Fibroblast of mammary gland (primary cell): ENCODE measurements at regions not wholly inside any gene's neighbourhood (a gene's known extent, or its start where the extent isn't known, plus 50 kb on each side); places are given as distances from the start of the nearest gene placed in this dataset.

Experiments used
- DNase-seq: peaks from one replicate; pipeline ENCODE4 v3.0.0-alpha.2; 2010; ENCODE audit warnings: low read depth
- H3K4me3 ChIP-seq: 2 replicates; pipeline ENCODE4 v1.5.1; 2011; ENCODE audit warnings: low read depth, mild to moderate bottlenecking, low read length, moderate library complexity; ENCODE audit not compliant: control insufficient read depth
- TF ChIP-seq, protein P1 (sequence below): conservative IDR thresholded peaks from 2 replicates; pipeline ENCODE4 v1.5.1; 2011; ENCODE audit warnings: low read depth, low read length, inconsistent platforms; ENCODE audit not compliant: control insufficient read depth, insufficient read depth

- DNase-seq = no peak
- TF ChIP-seq, protein P1, sequence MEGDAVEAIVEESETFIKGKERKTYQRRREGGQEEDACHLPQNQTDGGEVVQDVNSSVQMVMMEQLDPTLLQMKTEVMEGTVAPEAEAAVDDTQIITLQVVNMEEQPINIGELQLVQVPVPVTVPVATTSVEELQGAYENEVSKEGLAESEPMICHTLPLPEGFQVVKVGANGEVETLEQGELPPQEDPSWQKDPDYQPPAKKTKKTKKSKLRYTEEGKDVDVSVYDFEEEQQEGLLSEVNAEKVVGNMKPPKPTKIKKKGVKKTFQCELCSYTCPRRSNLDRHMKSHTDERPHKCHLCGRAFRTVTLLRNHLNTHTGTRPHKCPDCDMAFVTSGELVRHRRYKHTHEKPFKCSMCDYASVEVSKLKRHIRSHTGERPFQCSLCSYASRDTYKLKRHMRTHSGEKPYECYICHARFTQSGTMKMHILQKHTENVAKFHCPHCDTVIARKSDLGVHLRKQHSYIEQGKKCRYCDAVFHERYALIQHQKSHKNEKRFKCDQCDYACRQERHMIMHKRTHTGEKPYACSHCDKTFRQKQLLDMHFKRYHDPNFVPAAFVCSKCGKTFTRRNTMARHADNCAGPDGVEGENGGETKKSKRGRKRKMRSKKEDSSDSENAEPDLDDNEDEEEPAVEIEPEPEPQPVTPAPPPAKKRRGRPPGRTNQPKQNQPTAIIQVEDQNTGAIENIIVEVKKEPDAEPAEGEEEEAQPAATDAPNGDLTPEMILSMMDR = no peak
- H3K4me3 ChIP-seq = no peak overlapping the region
These were observed 379.7 kb upstream of the MANEA start for GRCh38 chr6:95197590-95197989.

DNA sequence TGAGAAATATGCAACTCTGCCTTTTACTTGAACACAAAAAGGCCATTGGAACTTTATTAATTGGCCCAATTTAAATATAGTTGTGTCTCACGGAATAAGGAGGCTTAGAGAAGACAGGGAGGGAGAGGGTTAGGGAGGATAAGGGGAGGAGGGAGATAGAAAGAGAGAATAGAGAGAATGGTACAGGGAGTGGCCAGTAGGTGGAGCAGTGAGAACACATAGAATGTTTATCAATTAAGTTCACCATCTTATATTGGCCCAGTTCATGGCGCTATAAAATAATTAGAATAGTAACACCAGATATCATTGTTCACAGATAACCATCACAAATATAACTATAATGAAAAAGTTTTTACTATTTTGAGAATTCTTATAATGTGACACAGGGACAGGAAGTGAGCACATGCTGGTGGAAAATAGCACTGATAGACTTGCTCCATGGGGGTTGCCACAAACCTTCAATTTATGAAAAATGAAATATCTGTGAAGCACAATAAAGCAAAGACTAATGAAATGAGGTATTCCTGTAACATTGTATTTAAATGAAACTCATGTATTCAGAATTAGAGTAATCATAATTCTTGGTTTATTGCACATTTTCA is 374.1 kb upstream of the MANEA start:
- DNase-seq = peak; percentile 50
- H3K4me3 ChIP-seq = no peak overlapping the region
- TF ChIP-seq, protein P1 = peak; percentile 65

GRCh38 chr6:95204178-95204577 is 373.2 kb upstream of the MANEA start:
- TF ChIP-seq, protein P1 = no peak
- DNase-seq = no peak
- H3K4me3 ChIP-seq = no peak overlapping the region

GRCh38 chr6:95208621-95209020 is 368.7 kb upstream of the MANEA start:
- no peak for DNase-seq
- TF ChIP-seq, protein P1 = no peak
- no peak overlapping the region for H3K4me3 ChIP-seq

- TF ChIP-seq, protein P1 = no peak
- no peak overlapping the region for H3K4me3 ChIP-seq
- DNase-seq = no peak
These were observed 368.3 kb upstream of the MANEA start for GRCh38 chr6:95209074-95209473.

- H3K4me3 ChIP-seq = no peak overlapping the region
- TF ChIP-seq, protein P1 = no peak
- no peak for DNase-seq
These were observed 360.8 kb upstream of the MANEA start for GRCh38 chr6:95216555-95216954.

DNA sequence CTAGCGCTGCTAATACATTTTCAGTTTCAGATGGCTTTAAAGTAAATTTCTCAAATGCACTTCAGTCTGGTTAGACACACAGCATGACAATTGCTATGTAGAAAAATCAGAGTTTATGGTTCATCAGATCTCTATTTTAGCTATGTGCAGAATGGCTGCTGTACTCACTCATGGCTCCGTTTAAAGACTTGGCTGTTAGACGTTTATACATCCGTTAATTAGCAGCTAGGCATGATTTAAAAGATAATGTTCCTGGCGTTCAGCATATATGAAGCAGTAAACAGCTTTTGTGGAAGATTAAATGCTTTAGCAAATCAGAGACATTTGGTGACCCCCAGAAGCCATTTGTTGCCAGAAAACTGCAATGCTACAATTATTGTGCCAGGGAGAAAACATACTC is 350.0 kb upstream of the MANEA start:
- no peak overlapping the region for H3K4me3 ChIP-seq
- DNase-seq = no peak
- TF ChIP-seq, protein P1 = no peak
